ENCODE measurements at regions not wholly inside any gene's neighbourhood (a gene's known extent, or its start where the extent isn't known, plus 50 kb on each side); places are given as distances from the start of the nearest gene placed in this dataset.

DNA sequence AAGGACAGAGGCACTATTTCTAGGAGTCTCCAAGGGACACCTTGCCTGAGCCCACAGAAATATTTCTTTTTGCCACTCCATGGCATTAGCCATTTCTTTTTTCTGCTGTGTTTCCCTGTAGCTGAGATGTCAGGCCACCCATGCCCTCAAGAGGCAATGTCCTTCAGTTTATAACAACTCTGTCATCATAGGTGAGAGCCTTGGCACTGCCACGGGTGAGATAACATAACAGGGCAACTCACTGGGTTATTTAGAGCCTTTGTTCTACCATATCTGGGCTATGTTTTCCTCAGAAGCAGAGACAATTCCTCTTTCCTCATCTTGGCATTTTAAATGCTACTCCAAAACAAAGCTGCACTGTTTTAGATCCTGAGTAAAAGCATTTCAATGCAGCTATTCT is 99.9 kb upstream of the MAOA start:
- Histone ChIP-seq H3K4me2 (ENCODE audit: low read length) (no peak overlapping the region), H3K36me3 (ENCODE audit: insufficient read depth, low read length) (no peaks in the 10 kb centered on the region; the same call in 1 of the 2 replicates), H3K27ac (ENCODE audit: low read depth, low read length, poor library complexity, severe bottlenecking) (no peak overlapping the region), H3K4me1 (ENCODE audit: insufficient read depth, low read length, poor library complexity, severe bottlenecking) (no peaks in the 10 kb centered on the region), H4K20me1 (ENCODE audit: insufficient read depth, low read length) (no peaks in the 10 kb centered on the region), H2AFZ (ENCODE audit: low read length) (no peak overlapping the region), H3K9me2 (ENCODE audit: insufficient read depth, low read length) (no peaks in the 10 kb centered on the region), H3K4me3 (ENCODE audit: low read depth, low read length, poor library complexity, severe bottlenecking) (no peak overlapping the region), H3K79me2 (ENCODE audit: insufficient read depth, low read depth, low read length) (no peaks in the 10 kb centered on the region), H3K9me3 (ENCODE audit: low read length) (no peaks in the 10 kb centered on the region)
- no TSS peak for BruUV-seq (replicated peaks)
- ChIA-PET CTCF (ENCODE audit: unreplicated experiment) (interaction anchor here (0.6 kb wide), 1 partner anchor 88 kb away, joined by 7 read pairs; no protein-coding TSS in a partner anchor), POLR2A (no interaction called here)
- TF ChIP-seq, protein P1, sequence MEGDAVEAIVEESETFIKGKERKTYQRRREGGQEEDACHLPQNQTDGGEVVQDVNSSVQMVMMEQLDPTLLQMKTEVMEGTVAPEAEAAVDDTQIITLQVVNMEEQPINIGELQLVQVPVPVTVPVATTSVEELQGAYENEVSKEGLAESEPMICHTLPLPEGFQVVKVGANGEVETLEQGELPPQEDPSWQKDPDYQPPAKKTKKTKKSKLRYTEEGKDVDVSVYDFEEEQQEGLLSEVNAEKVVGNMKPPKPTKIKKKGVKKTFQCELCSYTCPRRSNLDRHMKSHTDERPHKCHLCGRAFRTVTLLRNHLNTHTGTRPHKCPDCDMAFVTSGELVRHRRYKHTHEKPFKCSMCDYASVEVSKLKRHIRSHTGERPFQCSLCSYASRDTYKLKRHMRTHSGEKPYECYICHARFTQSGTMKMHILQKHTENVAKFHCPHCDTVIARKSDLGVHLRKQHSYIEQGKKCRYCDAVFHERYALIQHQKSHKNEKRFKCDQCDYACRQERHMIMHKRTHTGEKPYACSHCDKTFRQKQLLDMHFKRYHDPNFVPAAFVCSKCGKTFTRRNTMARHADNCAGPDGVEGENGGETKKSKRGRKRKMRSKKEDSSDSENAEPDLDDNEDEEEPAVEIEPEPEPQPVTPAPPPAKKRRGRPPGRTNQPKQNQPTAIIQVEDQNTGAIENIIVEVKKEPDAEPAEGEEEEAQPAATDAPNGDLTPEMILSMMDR (conservative IDR thresholded peaks at IDR 0.05; ENCODE audit: low read length), result no peak
- TF ChIP-seq EZH2phosphoT487 (IDR thresholded peaks at IDR 0.05; ENCODE audit: borderline replicate concordance, low read depth, low read length), result no peak
- DNase-seq (ENCODE audit: low spot score), result no peak
- intact Hi-C loops (cut with micrococcal nuclease; ENCODE audit: unreplicated experiment), result loop anchor here (5.0 kb wide), 4 partner anchors 209 to 1774 kb away; no protein-coding TSS in a partner anchor

DNA sequence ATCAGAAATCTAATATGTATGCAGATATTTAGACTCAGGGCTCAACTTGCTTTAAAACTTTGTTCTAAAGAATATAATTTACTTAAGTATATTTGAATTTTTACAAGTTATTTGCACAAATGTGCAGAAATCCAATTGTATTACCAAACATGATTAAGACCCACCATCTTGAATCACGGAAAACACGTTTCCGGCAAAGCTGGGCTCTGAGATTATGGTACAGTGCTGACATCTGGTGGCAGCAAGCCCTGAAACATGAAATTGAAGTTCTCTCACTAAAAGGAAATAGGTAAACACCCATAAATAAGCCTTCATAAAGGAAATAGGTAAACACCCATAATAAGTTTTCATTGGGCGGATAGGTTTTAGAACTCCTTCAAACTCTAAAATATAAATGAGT is 98.3 kb upstream of the MAOA start:
- peak overlapping the region; percentile 96 for H2AFZ ChIP-seq (ENCODE audit: low read length)
- ChIA-PET POLR2A (no interaction called here), CTCF (ENCODE audit: unreplicated experiment) (no interaction called here)
- no peaks in the 10 kb centered on the region for H3K79me2 ChIP-seq (ENCODE audit: insufficient read depth, low read depth, low read length)
- H3K4me1 ChIP-seq (ENCODE audit: insufficient read depth, low read length, poor library complexity, severe bottlenecking), result no peaks in the 10 kb centered on the region
- no peaks in the 10 kb centered on the region for H3K9me2 ChIP-seq (ENCODE audit: insufficient read depth, low read length)
- H3K9me3 ChIP-seq (ENCODE audit: low read length), result no peaks in the 10 kb centered on the region
- H3K4me2 ChIP-seq (ENCODE audit: low read length), result no peak overlapping the region
- no TSS peak for BruUV-seq (replicated peaks)
- TF ChIP-seq, protein P1 (conservative IDR thresholded peaks at IDR 0.05; ENCODE audit: low read length), result peak; percentile 80
- no peak for TF ChIP-seq EZH2phosphoT487 (IDR thresholded peaks at IDR 0.05; ENCODE audit: borderline replicate concordance, low read depth, low read length)
- no peaks in the 10 kb centered on the region; the same call in 1 of the 2 replicates for H3K36me3 ChIP-seq (ENCODE audit: insufficient read depth, low read length)
- intact Hi-C loops (cut with micrococcal nuclease; ENCODE audit: unreplicated experiment), result loop anchor here (5.0 kb wide), 4 partner anchors 210 to 1775 kb away; no protein-coding TSS in a partner anchor
- DNase-seq (ENCODE audit: low spot score), result peak; percentile 72
- no peaks in the 10 kb centered on the region for H4K20me1 ChIP-seq (ENCODE audit: insufficient read depth, low read length)
- H3K4me3 ChIP-seq (ENCODE audit: low read depth, low read length, poor library complexity, severe bottlenecking), result no peak overlapping the region
- no peak overlapping the region for H3K27ac ChIP-seq (ENCODE audit: low read depth, low read length, poor library complexity, severe bottlenecking)

DNA sequence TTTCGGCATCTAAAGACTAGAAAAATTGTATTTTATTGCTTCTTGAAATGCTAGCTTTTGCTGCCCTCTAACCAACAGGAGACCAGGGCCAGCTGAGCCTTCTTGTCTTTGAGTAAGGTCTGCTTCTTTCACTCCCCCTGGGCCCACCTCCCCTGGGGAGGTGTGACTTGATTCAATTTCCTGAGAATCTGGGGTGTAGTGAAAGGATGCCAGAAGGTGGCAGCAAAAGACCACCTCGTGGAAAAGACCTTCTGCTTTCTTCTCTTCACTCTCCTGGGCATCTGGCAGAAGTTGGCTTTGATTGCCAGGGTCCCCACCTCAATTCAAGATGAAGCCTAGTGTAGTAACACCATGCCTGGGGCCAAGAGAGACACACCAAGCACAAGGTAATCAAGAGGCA is 96.5 kb upstream of the MAOA start:
- Histone ChIP-seq H3K4me3 (ENCODE audit: low read depth, low read length, poor library complexity, severe bottlenecking) (no peak overlapping the region), H3K4me2 (ENCODE audit: low read length) (no peak overlapping the region), H2AFZ (ENCODE audit: low read length) (no peak overlapping the region), H4K20me1 (ENCODE audit: insufficient read depth, low read length) (no peaks in the 10 kb centered on the region), H3K9me2 (ENCODE audit: insufficient read depth, low read length) (no peaks in the 10 kb centered on the region), H3K4me1 (ENCODE audit: insufficient read depth, low read length, poor library complexity, severe bottlenecking) (no peaks in the 10 kb centered on the region), H3K27ac (ENCODE audit: low read depth, low read length, poor library complexity, severe bottlenecking) (no peak overlapping the region), H3K79me2 (ENCODE audit: insufficient read depth, low read depth, low read length) (no peaks in the 10 kb centered on the region), H3K36me3 (ENCODE audit: insufficient read depth, low read length) (no peaks in the 10 kb centered on the region; the same call in 1 of the 2 replicates), H3K9me3 (ENCODE audit: low read length) (no peaks in the 10 kb centered on the region)
- no TSS peak for BruUV-seq (replicated peaks)
- TF ChIP-seq, protein P1 (conservative IDR thresholded peaks at IDR 0.05; ENCODE audit: low read length), result peak; percentile 72
- TF ChIP-seq EZH2phosphoT487 (IDR thresholded peaks at IDR 0.05; ENCODE audit: borderline replicate concordance, low read depth, low read length), result no peak
- POLR2A ChIA-PET, result interaction anchor here (0.7 kb wide), 1 partner anchor 1001 kb away, joined by 5 read pairs; no protein-coding TSS in a partner anchor
- DNase-seq (ENCODE audit: low spot score), result peak; percentile 61
- CTCF ChIA-PET (ENCODE audit: unreplicated experiment), result no interaction called here
- intact Hi-C loops (cut with micrococcal nuclease; ENCODE audit: unreplicated experiment), result loop anchor here (1.0 to 5.0 kb wide), 5 partner anchors 191 to 1777 kb away; no protein-coding TSS in a partner anchor
